Suppressor macrophage treated with lipopolysaccharide for 1 hour (primary cell): ENCODE measurements at regions not wholly inside any gene's neighbourhood (a gene's known extent, or its start where the extent isn't known, plus 50 kb on each side); places are given as distances from the start of the nearest gene placed in this dataset.
"Not testable (repeated sequence)": the region's sequence is repeated elsewhere in the genome, so short reads cannot be mapped to it uniquely, and the experiment has no call there.

Experiments
- DNase-seq, 3 donors: peaks; one replicate each; pipeline ENCODE4 v3.0.0-alpha.2; 2020 to 2022

- DNase-seq: no peak
These were observed 1144.8 kb upstream of the FANCL start for GRCh38 chr2:59385971-59386370.

- no peak for DNase-seq
These were observed 1142.3 kb upstream of the FANCL start for GRCh38 chr2:59383473-59383872.

- no peak for DNase-seq
These were observed 1137.0 kb upstream of the FANCL start for GRCh38 chr2:59378127-59378526.

- no peak for DNase-seq
These were observed 1125.2 kb upstream of the FANCL start for GRCh38 chr2:59366288-59366687.

- no peak for DNase-seq
These were observed 1113.4 kb upstream of the FANCL start for GRCh38 chr2:59354498-59354897.

- DNase-seq: no peak
These were observed 1112.3 kb upstream of the FANCL start for GRCh38 chr2:59353306-59353921.

GRCh38 chr2:59342166-59342565, 1101.0 kb upstream of the FANCL start:
- DNase-seq: no peak

- DNase-seq: no peak
These were observed 1098.7 kb upstream of the FANCL start for GRCh38 chr2:59339837-59340207.

- DNase-seq: no peak
These were observed 1098.2 kb upstream of the FANCL start for GRCh38 chr2:59339121-59339836.

GRCh38 chr2:59333007-59333406, 1091.9 kb upstream of the FANCL start:
- no peak for DNase-seq

- DNase-seq: not testable (repeated sequence)
These were observed 1085.6 kb upstream of the FANCL start for GRCh38 chr2:59326581-59327365.

- no peak for DNase-seq
These were observed 1081.7 kb upstream of the FANCL start for GRCh38 chr2:59322870-59323269.

- DNase-seq: no peak
These were observed 1080.9 kb upstream of the FANCL start for GRCh38 chr2:59322005-59322404.

- DNase-seq: no peak
These were observed 1073.1 kb upstream of the FANCL start for GRCh38 chr2:59314031-59314766.

GRCh38 chr2:59312967-59313940, 1072.1 kb upstream of the FANCL start:
- no peak for DNase-seq

GRCh38 chr2:59312029-59312428, 1070.9 kb upstream of the FANCL start:
- DNase-seq: peak in 1 of 3 donors; percentile 7

GRCh38 chr2:59308108-59308507, 1067.0 kb upstream of the FANCL start:
- peak; percentile 15 to 38 (median 38) for DNase-seq

GRCh38 chr2:59307196-59307595, 1066.1 kb upstream of the FANCL start:
- DNase-seq: no peak

GRCh38 chr2:59303272-59303671, 1062.1 kb upstream of the FANCL start:
- no peak for DNase-seq

GRCh38 chr2:59302683-59303082, 1061.6 kb upstream of the FANCL start:
- no peak for DNase-seq

- peak; percentile 78 to 87 (median 84) for DNase-seq
These were observed 1060.6 kb upstream of the FANCL start for GRCh38 chr2:59301466-59302402.
